ENCODE measurements at regions not wholly inside any gene's neighbourhood (a gene's known extent, or its start where the extent isn't known, plus 50 kb on each side); places are given as distances from the start of the nearest gene placed in this dataset.

GRCh38 chr7:85324145-85324799 is 137.4 kb upstream of the SEMA3D start:
- no peak for DNase-seq
- no peaks in the 10 kb centered on the region for H3K9me3 ChIP-seq
- no peaks in the 10 kb centered on the region for H3K4me1 ChIP-seq
- no peaks in the 10 kb centered on the region for H3K36me3 ChIP-seq
- TF ChIP-seq POLR2A (IDR thresholded peaks at IDR 0.05): no peak
- no peak for TF ChIP-seq CTCF (IDR thresholded peaks at IDR 0.05)
- ATAC-seq: no peak
- no peak overlapping the region for H3K4me3 ChIP-seq
- H3K27ac ChIP-seq: no peak overlapping the region
- H3K27me3 ChIP-seq: no peaks in the 10 kb centered on the region
- intact Hi-C loops (cut with DNase I): loop anchor here in 1 of 10 donors (10.0 kb wide), 1 partner anchor 1379 kb away; no protein-coding TSS in a partner anchor
- WGBS, 4 donors: 76 to 85% (median 83%) methylated on average over 4 of the region's 4 CpGs

GRCh38 chr7:85322252-85322651 is 135.4 kb upstream of the SEMA3D start:
- WGBS, 4 donors: 77 to 79% (median 78%) methylated on average over 4 of the region's 4 CpGs
- H3K9me3 ChIP-seq: no peaks in the 10 kb centered on the region
- TF ChIP-seq CTCF (IDR thresholded peaks at IDR 0.05): no peak
- TF ChIP-seq POLR2A (IDR thresholded peaks at IDR 0.05): no peak
- DNase-seq: no peak
- H3K36me3 ChIP-seq: no peaks in the 10 kb centered on the region
- H3K27me3 ChIP-seq: no peaks in the 10 kb centered on the region
- H3K4me1 ChIP-seq: no peaks in the 10 kb centered on the region
- no peak overlapping the region for H3K4me3 ChIP-seq
- intact Hi-C loops (cut with DNase I): loop anchor here in 1 of 10 donors (10.0 kb wide), 1 partner anchor 1377 kb away; no protein-coding TSS in a partner anchor
- H3K27ac ChIP-seq: no peak overlapping the region
- ATAC-seq: no peak

- Histone ChIP-seq H3K27ac (no peak overlapping the region), H3K9me3 (no peaks in the 10 kb centered on the region), H3K4me1 (no peaks in the 10 kb centered on the region), H3K27me3 (no peaks in the 10 kb centered on the region), H3K4me3 (no peak overlapping the region), H3K36me3 (no peaks in the 10 kb centered on the region)
- no peak for TF ChIP-seq POLR2A (IDR thresholded peaks at IDR 0.05)
- no peak for TF ChIP-seq CTCF (IDR thresholded peaks at IDR 0.05)
- intact Hi-C loops (cut with DNase I): loop anchor here in 1 of 10 donors (10.0 kb wide), 1 partner anchor 1376 kb away; no protein-coding TSS in a partner anchor
- DNase-seq (no peak), ATAC-seq (no peak)
- WGBS, 4 donors: 42 to 50% (median 44%) methylated on average over 3 of the region's 3 CpGs
These were observed 134.0 kb upstream of the SEMA3D start for GRCh38 chr7:85320699-85321476.

- no peaks in the 10 kb centered on the region for H3K4me1 ChIP-seq
- no peak overlapping the region for H3K4me3 ChIP-seq
- intact Hi-C loops (cut with DNase I): no loop called here
- ATAC-seq (no peak), DNase-seq (no peak)
- WGBS, 4 donors: 79 to 92% (median 85%) methylated on average over 2 of the region's 2 CpGs
- H3K27ac ChIP-seq: no peak overlapping the region
- no peak for TF ChIP-seq POLR2A (IDR thresholded peaks at IDR 0.05)
- TF ChIP-seq CTCF (IDR thresholded peaks at IDR 0.05): no peak
- no peaks in the 10 kb centered on the region for H3K9me3 ChIP-seq
- no peaks in the 10 kb centered on the region for H3K36me3 ChIP-seq
- H3K27me3 ChIP-seq: no peaks in the 10 kb centered on the region
These were observed 129.6 kb upstream of the SEMA3D start for GRCh38 chr7:85316489-85316888.

Data from heart left ventricle (tissue), 16 donors.